ENCODE measurements at regions not wholly inside any gene's neighbourhood (a gene's known extent, or its start where the extent isn't known, plus 50 kb on each side); places are given as distances from the start of the nearest gene placed in this dataset.

- no peak overlapping the region for H3K4me3 ChIP-seq (ENCODE audit: low read depth, low read length)
- TF ChIP-seq ZIC2 (tag by site-specific recombination; IDR thresholded peaks at IDR 0.05) (no peak), MZF1 (tag by site-specific recombination; IDR thresholded peaks at IDR 0.05; ENCODE audit: borderline replicate concordance) (no peak), ZNF555 (tag by site-specific recombination; conservative IDR thresholded peaks at IDR 0.05) (no peak), ZNF701 (tag by site-specific recombination; IDR thresholded peaks at IDR 0.05) (no peak), ZNF169 (tag by site-specific recombination; IDR thresholded peaks at IDR 0.05) (no peak), ATF2 (tag by site-specific recombination; IDR thresholded peaks at IDR 0.05; ENCODE audit: low read depth) (peak; percentile 68), PRDM10 (tag by site-specific recombination; IDR thresholded peaks at IDR 0.05) (peak; percentile 62), PRDM6 (tag by site-specific recombination; IDR thresholded peaks at IDR 0.05) (peak; percentile 30), ZNF112 (tag by site-specific recombination; IDR thresholded peaks at IDR 0.05) (no peak), ZNF426 (tag by site-specific recombination; IDR thresholded peaks at IDR 0.05) (no peak), GLIS1 (tag by site-specific recombination; IDR thresholded peaks at IDR 0.05) (peak; percentile 87), KLF8 (tag by site-specific recombination; IDR thresholded peaks at IDR 0.05) (peak; percentile 40; the same call in 1 of the 2 replicates)
- TF ChIP-seq, protein P1, sequence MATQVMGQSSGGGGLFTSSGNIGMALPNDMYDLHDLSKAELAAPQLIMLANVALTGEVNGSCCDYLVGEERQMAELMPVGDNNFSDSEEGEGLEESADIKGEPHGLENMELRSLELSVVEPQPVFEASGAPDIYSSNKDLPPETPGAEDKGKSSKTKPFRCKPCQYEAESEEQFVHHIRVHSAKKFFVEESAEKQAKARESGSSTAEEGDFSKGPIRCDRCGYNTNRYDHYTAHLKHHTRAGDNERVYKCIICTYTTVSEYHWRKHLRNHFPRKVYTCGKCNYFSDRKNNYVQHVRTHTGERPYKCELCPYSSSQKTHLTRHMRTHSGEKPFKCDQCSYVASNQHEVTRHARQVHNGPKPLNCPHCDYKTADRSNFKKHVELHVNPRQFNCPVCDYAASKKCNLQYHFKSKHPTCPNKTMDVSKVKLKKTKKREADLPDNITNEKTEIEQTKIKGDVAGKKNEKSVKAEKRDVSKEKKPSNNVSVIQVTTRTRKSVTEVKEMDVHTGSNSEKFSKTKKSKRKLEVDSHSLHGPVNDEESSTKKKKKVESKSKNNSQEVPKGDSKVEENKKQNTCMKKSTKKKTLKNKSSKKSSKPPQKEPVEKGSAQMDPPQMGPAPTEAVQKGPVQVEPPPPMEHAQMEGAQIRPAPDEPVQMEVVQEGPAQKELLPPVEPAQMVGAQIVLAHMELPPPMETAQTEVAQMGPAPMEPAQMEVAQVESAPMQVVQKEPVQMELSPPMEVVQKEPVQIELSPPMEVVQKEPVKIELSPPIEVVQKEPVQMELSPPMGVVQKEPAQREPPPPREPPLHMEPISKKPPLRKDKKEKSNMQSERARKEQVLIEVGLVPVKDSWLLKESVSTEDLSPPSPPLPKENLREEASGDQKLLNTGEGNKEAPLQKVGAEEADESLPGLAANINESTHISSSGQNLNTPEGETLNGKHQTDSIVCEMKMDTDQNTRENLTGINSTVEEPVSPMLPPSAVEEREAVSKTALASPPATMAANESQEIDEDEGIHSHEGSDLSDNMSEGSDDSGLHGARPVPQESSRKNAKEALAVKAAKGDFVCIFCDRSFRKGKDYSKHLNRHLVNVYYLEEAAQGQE (tag by site-specific recombination; IDR thresholded peaks at IDR 0.05) = no peak
- TF ChIP-seq, protein P2, sequence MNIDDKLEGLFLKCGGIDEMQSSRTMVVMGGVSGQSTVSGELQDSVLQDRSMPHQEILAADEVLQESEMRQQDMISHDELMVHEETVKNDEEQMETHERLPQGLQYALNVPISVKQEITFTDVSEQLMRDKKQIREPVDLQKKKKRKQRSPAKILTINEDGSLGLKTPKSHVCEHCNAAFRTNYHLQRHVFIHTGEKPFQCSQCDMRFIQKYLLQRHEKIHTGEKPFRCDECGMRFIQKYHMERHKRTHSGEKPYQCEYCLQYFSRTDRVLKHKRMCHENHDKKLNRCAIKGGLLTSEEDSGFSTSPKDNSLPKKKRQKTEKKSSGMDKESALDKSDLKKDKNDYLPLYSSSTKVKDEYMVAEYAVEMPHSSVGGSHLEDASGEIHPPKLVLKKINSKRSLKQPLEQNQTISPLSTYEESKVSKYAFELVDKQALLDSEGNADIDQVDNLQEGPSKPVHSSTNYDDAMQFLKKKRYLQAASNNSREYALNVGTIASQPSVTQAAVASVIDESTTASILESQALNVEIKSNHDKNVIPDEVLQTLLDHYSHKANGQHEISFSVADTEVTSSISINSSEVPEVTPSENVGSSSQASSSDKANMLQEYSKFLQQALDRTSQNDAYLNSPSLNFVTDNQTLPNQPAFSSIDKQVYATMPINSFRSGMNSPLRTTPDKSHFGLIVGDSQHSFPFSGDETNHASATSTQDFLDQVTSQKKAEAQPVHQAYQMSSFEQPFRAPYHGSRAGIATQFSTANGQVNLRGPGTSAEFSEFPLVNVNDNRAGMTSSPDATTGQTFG (tag by site-specific recombination; IDR thresholded peaks at IDR 0.05; ENCODE audit: borderline replicate concordance) = no peak
- TF ChIP-seq, protein P3, sequence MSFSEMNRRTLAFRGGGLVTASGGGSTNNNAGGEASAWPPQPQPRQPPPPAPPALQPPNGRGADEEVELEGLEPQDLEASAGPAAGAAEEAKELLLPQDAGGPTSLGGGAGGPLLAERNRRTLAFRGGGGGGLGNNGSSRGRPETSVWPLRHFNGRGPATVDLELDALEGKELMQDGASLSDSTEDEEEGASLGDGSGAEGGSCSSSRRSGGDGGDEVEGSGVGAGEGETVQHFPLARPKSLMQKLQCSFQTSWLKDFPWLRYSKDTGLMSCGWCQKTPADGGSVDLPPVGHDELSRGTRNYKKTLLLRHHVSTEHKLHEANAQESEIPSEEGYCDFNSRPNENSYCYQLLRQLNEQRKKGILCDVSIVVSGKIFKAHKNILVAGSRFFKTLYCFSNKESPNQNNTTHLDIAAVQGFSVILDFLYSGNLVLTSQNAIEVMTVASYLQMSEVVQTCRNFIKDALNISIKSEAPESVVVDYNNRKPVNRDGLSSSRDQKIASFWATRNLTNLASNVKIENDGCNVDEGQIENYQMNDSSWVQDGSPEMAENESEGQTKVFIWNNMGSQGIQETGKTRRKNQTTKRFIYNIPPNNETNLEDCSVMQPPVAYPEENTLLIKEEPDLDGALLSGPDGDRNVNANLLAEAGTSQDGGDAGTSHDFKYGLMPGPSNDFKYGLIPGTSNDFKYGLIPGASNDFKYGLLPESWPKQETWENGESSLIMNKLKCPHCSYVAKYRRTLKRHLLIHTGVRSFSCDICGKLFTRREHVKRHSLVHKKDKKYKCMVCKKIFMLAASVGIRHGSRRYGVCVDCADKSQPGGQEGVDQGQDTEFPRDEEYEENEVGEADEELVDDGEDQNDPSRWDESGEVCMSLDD (tag by site-specific recombination; IDR thresholded peaks at IDR 0.05) = no peak
- TF ChIP-seq, protein P4, sequence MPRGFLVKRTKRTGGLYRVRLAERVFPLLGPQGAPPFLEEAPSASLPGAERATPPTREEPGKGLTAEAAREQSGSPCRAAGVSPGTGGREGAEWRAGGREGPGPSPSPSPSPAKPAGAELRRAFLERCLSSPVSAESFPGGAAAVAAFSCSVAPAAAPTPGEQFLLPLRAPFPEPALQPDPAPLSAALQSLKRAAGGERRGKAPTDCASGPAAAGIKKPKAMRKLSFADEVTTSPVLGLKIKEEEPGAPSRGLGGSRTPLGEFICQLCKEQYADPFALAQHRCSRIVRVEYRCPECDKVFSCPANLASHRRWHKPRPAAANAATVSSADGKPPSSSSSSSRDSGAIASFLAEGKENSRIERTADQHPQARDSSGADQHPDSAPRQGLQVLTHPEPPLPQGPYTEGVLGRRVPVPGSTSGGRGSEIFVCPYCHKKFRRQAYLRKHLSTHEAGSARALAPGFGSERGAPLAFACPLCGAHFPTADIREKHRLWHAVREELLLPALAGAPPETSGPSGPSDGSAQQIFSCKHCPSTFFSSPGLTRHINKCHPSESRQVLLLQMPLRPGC (tag by site-specific recombination; IDR thresholded peaks at IDR 0.05) = no peak
Measured at GRCh38 chr5:5066276-5067186, 73.6 kb upstream of the ADAMTS16 start.

More at GRCh38 chr5:5066276-5067186, 73.6 kb upstream of the ADAMTS16 start:
- no peaks in the 10 kb centered on the region for H3K36me3 ChIP-seq (ENCODE audit: control insufficient read depth in 2 of 2, insufficient read depth in 1 of 2, low read length in 2 of 2)
- POLR2A ChIA-PET = interaction anchor here (0.6 to 1.1 kb wide), 2 partner anchors 14 to 198 kb away, joined by 3 to 5 read pairs; no protein-coding TSS in a partner anchor
- CTCF ChIA-PET = interaction anchor here (0.9 to 1.5 kb wide), 2 partner anchors 37 to 353 kb away, joined by 4 to 5 read pairs; no protein-coding TSS in a partner anchor
- peaks cover 11% of the 10 kb centered on the region for H3K4me1 ChIP-seq (ENCODE audit: control insufficient read depth, insufficient read depth, low read length)
- H3K9me3 ChIP-seq (ENCODE audit: control insufficient read depth, insufficient read depth, low read depth, low read length) = no peaks in the 10 kb centered on the region
- H3K27ac ChIP-seq (ENCODE audit: extremely low read depth, low read depth, low read length) = peak overlapping the region; percentile 70
